Gastroesophageal sphincter (tissue), 4 donors: ENCODE measurements at regions not wholly inside any gene's neighbourhood (a gene's known extent, or its start where the extent isn't known, plus 50 kb on each side); places are given as distances from the start of the nearest gene placed in this dataset.

Experiments
- ATAC-seq: fragments of 150-250 bp; one replicate; pipeline ENCODE4 v1.9.1; 2016; ENCODE audit warnings: mild to moderate bottlenecking, moderate library complexity
- H3K27ac ChIP-seq, 4 donors: fragments of 200-600 bp; sonication (generic) in 3 of 4; 1 replicate in 3 of 4; 2 replicates in 1 of 4; pipeline ENCODE4 v1.5.1; 2016 to 2019
- H3K27me3 ChIP-seq: fragments of 200-600 bp; sonication (generic); one replicate; pipeline ENCODE4 v1.5.1; 2019
- H3K36me3 ChIP-seq, 2 donors: fragments of 200-600 bp; sonication (generic); one replicate each; pipeline ENCODE4 v1.5.1; 2019; ENCODE audit warnings: control low read depth in 1 of 2
- H3K4me1 ChIP-seq, 3 donors: fragments of 200-600 bp; sonication (generic); 1 replicate in 2 of 3; 2 replicates in 1 of 3; pipeline ENCODE4 v1.5.1; 2016 to 2019; ENCODE audit warnings: control low read depth in 2 of 3
- H3K4me3 ChIP-seq, 2 donors: fragments of 200-600 bp; sonication (generic); one replicate each; pipeline ENCODE4 v1.5.1; 2019; ENCODE audit warnings: mild to moderate bottlenecking in 1 of 2, moderate library complexity in 1 of 2
- H3K9me3 ChIP-seq, 3 donors: fragments of 200-600 bp; sonication (generic); one replicate each; pipeline ENCODE4 v1.5.1; 2017 to 2019; ENCODE audit warnings: control low read depth in 2 of 3
- EP300 ChIP-seq: sonication (generic); formaldehyde crosslinking; IDR thresholded peaks from one replicate; pipeline ENCODE4 v1.6.1; 2017; ENCODE audit warnings: antibody characterized with exemption, mild to moderate bottlenecking
- POLR2A ChIP-seq, 2 donors: fragments of 450-650 bp; IDR thresholded peaks; one replicate each; pipeline ENCODE4 v1.6.1; 2017; ENCODE audit warnings: antibody characterized with exemption in 2 of 2, mild to moderate bottlenecking in 2 of 2, moderate library complexity in 1 of 2
- POLR2AphosphoS5 ChIP-seq: sonication (generic); formaldehyde crosslinking; IDR thresholded peaks from one replicate; pipeline ENCODE4 v1.6.1; 2017; ENCODE audit warnings: antibody characterized with exemption
- WGBS, 2 donors: methylation state at CpG; one replicate each; pipeline ENCODE4 v1.1.5; 2018; ENCODE audit warnings: low coverage in 1 of 2; 5-methylcytosine and 5-hydroxymethylcytosine counted together
- TF ChIP-seq, protein P1 (sequence below), 4 experiments: fragments of 200-600 bp in 2 of 4; fragments of 450-650 bp in 2 of 4; sonication (generic) in 1 of 4; IDR thresholded peaks; one replicate each; pipeline ENCODE4 v1.5.1; 2017 to 2019; ENCODE audit warnings: antibody characterized with exemption in 4 of 4, mild to moderate bottlenecking in 2 of 4, moderate library complexity in 2 of 4

DNA sequence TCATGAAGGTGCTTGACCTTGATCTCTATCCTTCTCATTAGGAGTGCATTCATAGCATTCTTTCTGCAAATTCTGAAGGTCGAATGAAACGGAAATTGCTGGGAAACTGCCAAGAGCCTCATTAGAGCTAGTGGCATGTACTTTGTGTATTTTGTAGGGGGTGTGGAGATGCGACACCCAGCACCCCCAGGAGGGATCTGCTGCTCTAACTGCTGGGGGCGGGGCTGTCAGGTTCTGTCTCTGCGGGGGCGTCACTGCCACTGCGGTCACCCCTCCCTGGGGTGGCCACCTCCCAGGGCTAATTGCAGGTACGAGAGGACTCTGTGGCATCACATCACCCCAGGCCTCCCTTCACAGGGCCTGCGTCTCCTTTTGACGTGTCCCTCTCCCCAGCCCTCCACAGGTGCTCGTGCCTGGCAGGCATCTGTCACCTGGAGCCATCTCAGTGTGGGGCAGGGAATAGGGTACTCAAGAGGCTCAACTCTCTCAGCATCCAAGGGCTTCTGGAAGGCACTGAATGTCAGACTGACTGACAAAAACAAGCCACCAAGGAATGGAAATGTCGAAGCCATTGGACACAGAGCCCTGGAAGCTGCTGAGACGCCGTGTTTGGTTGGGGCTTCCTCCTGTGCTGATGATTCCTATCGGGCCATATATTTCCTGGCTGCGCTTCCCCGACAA is 151.1 kb downstream of the ACTR3B start:
- no peak for TF ChIP-seq POLR2A (IDR thresholded peaks at IDR 0.05)
- no peak for TF ChIP-seq POLR2AphosphoS5
- TF ChIP-seq, protein P1, sequence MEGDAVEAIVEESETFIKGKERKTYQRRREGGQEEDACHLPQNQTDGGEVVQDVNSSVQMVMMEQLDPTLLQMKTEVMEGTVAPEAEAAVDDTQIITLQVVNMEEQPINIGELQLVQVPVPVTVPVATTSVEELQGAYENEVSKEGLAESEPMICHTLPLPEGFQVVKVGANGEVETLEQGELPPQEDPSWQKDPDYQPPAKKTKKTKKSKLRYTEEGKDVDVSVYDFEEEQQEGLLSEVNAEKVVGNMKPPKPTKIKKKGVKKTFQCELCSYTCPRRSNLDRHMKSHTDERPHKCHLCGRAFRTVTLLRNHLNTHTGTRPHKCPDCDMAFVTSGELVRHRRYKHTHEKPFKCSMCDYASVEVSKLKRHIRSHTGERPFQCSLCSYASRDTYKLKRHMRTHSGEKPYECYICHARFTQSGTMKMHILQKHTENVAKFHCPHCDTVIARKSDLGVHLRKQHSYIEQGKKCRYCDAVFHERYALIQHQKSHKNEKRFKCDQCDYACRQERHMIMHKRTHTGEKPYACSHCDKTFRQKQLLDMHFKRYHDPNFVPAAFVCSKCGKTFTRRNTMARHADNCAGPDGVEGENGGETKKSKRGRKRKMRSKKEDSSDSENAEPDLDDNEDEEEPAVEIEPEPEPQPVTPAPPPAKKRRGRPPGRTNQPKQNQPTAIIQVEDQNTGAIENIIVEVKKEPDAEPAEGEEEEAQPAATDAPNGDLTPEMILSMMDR (IDR thresholded peaks at IDR 0.05): no peak
- TF ChIP-seq EP300: no peak
- H3K27me3 ChIP-seq: peaks cover 16% of the 10 kb centered on the region
- no peak overlapping the region for H3K27ac ChIP-seq
- no peak overlapping the region for H3K4me3 ChIP-seq
- H3K36me3 ChIP-seq: no peaks in the 10 kb centered on the region
- H3K4me1 ChIP-seq: no peaks in the 10 kb centered on the region
- ATAC-seq: no peak
- no peaks in the 10 kb centered on the region for H3K9me3 ChIP-seq
- 48 to 49% methylated on average over 4 to 6 of the region's 17 CpGs for WGBS, 2 donors

DNA sequence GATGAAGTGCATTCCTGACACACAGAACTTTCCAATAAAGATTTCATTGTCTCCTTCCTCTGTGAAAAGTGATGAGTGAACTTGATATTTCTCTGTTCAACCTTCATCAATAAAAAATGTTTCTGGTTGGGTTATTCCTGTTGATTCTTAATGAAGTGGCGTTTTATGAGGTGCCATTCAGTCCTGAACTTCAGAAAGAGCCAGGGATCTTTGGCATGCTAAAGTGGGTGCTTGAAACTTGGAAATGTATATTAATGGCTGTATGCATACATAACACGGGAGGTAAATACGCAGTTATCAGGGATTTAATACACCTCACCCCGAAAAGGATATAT is 151.6 kb downstream of the ACTR3B start:
- Histone ChIP-seq H3K27ac (no peak overlapping the region), H3K27me3 (peaks cover 16% of the 10 kb centered on the region), H3K4me1 (no peaks in the 10 kb centered on the region), H3K9me3 (no peaks in the 10 kb centered on the region), H3K36me3 (no peaks in the 10 kb centered on the region), H3K4me3 (no peak overlapping the region)
- no peak for ATAC-seq
- no peak for TF ChIP-seq EP300
- TF ChIP-seq POLR2AphosphoS5: no peak
- no peak for TF ChIP-seq POLR2A (IDR thresholded peaks at IDR 0.05)
- TF ChIP-seq, protein P1 (IDR thresholded peaks at IDR 0.05): no peak
- WGBS, 2 donors: 78 to 81% methylated on average over 3 to 4 of the region's 4 CpGs

DNA sequence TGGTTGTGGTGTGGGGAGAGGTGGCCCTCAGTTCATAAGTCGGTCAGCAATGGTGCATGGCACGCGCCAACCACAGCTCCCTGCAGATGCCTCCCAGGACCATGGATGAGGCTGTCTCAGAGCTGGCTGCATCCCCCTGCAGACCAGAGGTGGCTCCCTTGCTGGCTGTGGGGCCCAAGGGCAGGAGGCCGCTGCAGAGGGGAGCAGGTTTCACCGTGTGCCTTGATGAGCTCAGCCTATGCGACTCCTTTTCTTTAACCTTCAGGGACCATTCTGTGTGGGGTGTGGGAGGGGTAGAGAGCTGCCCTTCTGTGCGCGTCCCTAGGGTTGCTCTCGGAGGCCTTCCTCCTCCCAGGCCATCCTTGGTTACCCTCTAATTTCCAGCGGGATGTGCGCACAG is 152.4 kb downstream of the ACTR3B start:
- Histone ChIP-seq H3K4me1 (no peaks in the 10 kb centered on the region), H3K36me3 (no peaks in the 10 kb centered on the region), H3K9me3 (no peaks in the 10 kb centered on the region), H3K4me3 (no peak overlapping the region), H3K27me3 (peaks cover 16% of the 10 kb centered on the region), H3K27ac (no peak overlapping the region)
- no peak for TF ChIP-seq POLR2AphosphoS5
- TF ChIP-seq EP300: no peak
- TF ChIP-seq, protein P1 (IDR thresholded peaks at IDR 0.05): no peak
- TF ChIP-seq POLR2A (IDR thresholded peaks at IDR 0.05): no peak
- no peak for ATAC-seq
- WGBS, 2 donors: 97% methylated on average over 6 of the region's 11 CpGs; no CpG with 5 or more reads in 1 of the 2 donors

DNA sequence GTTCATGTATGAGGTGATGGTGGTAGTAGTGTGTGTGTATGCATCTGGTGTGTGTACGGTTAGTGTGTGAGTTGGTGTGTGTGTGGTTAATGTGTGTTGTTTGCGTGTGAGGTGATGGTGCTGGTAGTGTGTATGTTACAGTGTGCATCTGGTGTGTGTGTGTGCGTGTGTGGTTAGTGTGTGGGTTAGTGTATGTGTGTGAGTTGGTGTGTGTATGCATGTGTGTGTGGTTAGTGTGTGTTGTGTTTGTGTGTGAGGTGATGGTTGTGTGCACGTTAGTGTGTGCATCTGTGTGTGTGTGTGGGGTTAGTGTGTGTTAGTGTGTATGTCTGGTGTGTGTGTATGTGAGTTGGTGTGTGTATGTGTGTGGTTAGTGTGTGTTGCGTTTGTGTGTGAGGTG is 153.0 kb downstream of the ACTR3B start:
- 89 to 98% methylated on average over 4 to 5 of the region's 5 CpGs for WGBS, 2 donors
- Histone ChIP-seq H3K36me3 (no peaks in the 10 kb centered on the region), H3K27me3 (peaks cover 16% of the 10 kb centered on the region), H3K4me1 (no peaks in the 10 kb centered on the region), H3K4me3 (no peak overlapping the region), H3K9me3 (no peaks in the 10 kb centered on the region), H3K27ac (no peak overlapping the region)
- no peak for ATAC-seq
- TF ChIP-seq POLR2A (IDR thresholded peaks at IDR 0.05): no peak
- TF ChIP-seq, protein P1 (IDR thresholded peaks at IDR 0.05): no peak
- TF ChIP-seq EP300: no peak
- TF ChIP-seq POLR2AphosphoS5: no peak

DNA sequence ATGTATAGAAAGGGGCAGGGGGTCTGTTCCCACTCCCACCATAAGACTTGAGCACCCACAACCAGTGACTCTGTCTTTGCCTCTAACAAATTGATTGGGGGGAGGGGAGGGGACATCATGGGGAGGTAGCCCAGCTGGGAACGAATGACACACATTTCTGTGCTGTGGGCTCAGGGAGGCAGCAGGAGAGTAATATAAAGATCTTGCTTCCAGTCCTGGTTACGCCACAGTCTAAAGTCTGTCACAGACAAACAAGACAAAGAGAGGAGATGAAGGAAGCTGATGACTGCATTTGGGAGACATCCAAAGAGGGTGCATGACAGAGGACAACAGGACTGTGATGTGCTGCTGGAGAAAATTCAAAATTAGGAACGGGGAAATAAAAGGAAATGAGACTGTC is 153.9 kb downstream of the ACTR3B start:
- WGBS, 2 donors: 47 to 63% methylated on average over 2 of the region's 3 CpGs
- peaks cover 16% of the 10 kb centered on the region for H3K27me3 ChIP-seq
- TF ChIP-seq, protein P1 (IDR thresholded peaks at IDR 0.05): no peak
- TF ChIP-seq POLR2AphosphoS5 (no peak), POLR2A (IDR thresholded peaks at IDR 0.05) (no peak), EP300 (no peak)

More for the DNA sequence above, 153.9 kb downstream of the ACTR3B start:
- ATAC-seq: no peak
- Histone ChIP-seq H3K4me3 (no peak overlapping the region), H3K36me3 (no peaks in the 10 kb centered on the region), H3K9me3 (no peaks in the 10 kb centered on the region), H3K4me1 (no peaks in the 10 kb centered on the region), H3K27ac (no peak overlapping the region)
